ENCODE measurements at regions not wholly inside any gene's neighbourhood (a gene's known extent, or its start where the extent isn't known, plus 50 kb on each side); places are given as distances from the start of the nearest gene placed in this dataset.

DNA sequence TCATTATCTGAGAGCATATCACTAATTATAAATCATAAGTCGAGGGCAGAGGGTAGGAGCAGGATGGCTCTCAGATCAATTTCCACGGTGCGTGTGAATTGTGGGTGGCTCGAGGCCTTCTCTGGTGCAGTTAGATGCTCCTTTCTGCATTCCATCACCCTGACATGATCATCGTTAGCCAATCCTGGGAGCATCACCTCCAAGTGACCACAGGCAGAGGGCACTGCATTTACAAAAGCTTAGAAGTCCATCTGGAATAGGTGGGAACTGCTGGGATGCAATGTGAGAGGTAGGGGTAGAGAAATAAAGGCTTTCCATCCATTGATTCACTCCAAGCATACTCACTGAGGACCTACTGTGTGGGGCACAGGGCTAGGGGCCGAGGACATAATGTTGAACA, 538.2 kb upstream of the TBX3 start:
- H3K4me3 ChIP-seq (ENCODE audit: low read depth, poor library complexity, severe bottlenecking) = no peak overlapping the region
- 88 to 92% methylated on average over 6 of the region's 6 CpGs for WGBS, 2 donors
- intact Hi-C loops (cut with DNase I; ENCODE audit: low total_unique reads) = no loop called here
- no peak for DNase-seq (ENCODE audit: low spot score in 2 of 2)
- TF ChIP-seq, protein P1, sequence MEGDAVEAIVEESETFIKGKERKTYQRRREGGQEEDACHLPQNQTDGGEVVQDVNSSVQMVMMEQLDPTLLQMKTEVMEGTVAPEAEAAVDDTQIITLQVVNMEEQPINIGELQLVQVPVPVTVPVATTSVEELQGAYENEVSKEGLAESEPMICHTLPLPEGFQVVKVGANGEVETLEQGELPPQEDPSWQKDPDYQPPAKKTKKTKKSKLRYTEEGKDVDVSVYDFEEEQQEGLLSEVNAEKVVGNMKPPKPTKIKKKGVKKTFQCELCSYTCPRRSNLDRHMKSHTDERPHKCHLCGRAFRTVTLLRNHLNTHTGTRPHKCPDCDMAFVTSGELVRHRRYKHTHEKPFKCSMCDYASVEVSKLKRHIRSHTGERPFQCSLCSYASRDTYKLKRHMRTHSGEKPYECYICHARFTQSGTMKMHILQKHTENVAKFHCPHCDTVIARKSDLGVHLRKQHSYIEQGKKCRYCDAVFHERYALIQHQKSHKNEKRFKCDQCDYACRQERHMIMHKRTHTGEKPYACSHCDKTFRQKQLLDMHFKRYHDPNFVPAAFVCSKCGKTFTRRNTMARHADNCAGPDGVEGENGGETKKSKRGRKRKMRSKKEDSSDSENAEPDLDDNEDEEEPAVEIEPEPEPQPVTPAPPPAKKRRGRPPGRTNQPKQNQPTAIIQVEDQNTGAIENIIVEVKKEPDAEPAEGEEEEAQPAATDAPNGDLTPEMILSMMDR (IDR thresholded peaks at IDR 0.05) = no peak
- no peak for TF ChIP-seq POLR2A (IDR thresholded peaks at IDR 0.05)

GRCh38 chr12:115216301-115216700, 532.3 kb upstream of the TBX3 start:
- 58 to 65% methylated on average over 5 of the region's 5 CpGs for WGBS, 2 donors
- intact Hi-C loops (cut with DNase I; ENCODE audit: low total_unique reads) = no loop called here
- no peak for DNase-seq (ENCODE audit: low spot score in 2 of 2)
- no peak overlapping the region for H3K4me3 ChIP-seq (ENCODE audit: low read depth, poor library complexity, severe bottlenecking)
- no peak for TF ChIP-seq POLR2A (IDR thresholded peaks at IDR 0.05)
- TF ChIP-seq, protein P1 (IDR thresholded peaks at IDR 0.05) = no peak

- intact Hi-C loops (cut with DNase I; ENCODE audit: low total_unique reads) = no loop called here
- no peak overlapping the region for H3K4me3 ChIP-seq (ENCODE audit: low read depth, poor library complexity, severe bottlenecking)
- DNase-seq (ENCODE audit: low spot score in 2 of 2) = no peak
- TF ChIP-seq, protein P1 (IDR thresholded peaks at IDR 0.05) = no peak
- no peak for TF ChIP-seq POLR2A (IDR thresholded peaks at IDR 0.05)
- WGBS, 2 donors = 69 to 70% methylated on average over 3 of the region's 3 CpGs
Measured at GRCh38 chr12:115215544-115215943, 531.6 kb upstream of the TBX3 start.

GRCh38 chr12:115213538-115214016, 529.6 kb upstream of the TBX3 start:
- no peak for DNase-seq (ENCODE audit: low spot score in 2 of 2)

DNA sequence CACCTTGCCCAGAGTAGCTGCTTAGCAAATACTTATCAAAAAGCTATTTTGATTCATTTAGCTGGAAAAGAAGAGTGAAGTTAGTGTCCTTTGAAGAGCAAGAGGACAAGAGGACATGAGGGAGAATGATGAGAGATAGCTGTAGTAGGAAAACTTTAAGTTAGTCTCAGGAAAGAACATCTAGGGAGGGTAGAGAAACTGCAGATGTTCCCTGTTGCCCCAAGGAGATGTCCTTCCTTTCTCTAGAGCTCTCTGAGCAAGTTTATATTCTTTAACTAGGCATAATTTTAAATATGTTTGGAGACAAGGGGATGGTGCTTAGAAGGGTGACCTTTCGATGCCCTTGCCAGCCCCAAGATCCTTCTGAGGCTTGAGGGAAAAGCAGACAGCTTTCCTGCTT, 529.1 kb upstream of the TBX3 start:
- DNase-seq (ENCODE audit: low spot score in 2 of 2) = no peak
- 80 to 86% methylated on average over 1 of the region's 1 CpG for WGBS, 2 donors
- TF ChIP-seq, protein P1 (IDR thresholded peaks at IDR 0.05) = no peak
- no peak for TF ChIP-seq POLR2A (IDR thresholded peaks at IDR 0.05)
- no peak overlapping the region for H3K4me3 ChIP-seq (ENCODE audit: low read depth, poor library complexity, severe bottlenecking)
- intact Hi-C loops (cut with DNase I; ENCODE audit: low total_unique reads) = no loop called here

More at GRCh38 chr12:115213538-115214016, 529.6 kb upstream of the TBX3 start:
- TF ChIP-seq, protein P1 (IDR thresholded peaks at IDR 0.05) = no peak
- TF ChIP-seq POLR2A (IDR thresholded peaks at IDR 0.05) = no peak
- intact Hi-C loops (cut with DNase I; ENCODE audit: low total_unique reads) = no loop called here
- 34 to 45% methylated on average over 6 of the region's 6 CpGs for WGBS, 2 donors
- no peak overlapping the region for H3K4me3 ChIP-seq (ENCODE audit: low read depth, poor library complexity, severe bottlenecking)

DNA sequence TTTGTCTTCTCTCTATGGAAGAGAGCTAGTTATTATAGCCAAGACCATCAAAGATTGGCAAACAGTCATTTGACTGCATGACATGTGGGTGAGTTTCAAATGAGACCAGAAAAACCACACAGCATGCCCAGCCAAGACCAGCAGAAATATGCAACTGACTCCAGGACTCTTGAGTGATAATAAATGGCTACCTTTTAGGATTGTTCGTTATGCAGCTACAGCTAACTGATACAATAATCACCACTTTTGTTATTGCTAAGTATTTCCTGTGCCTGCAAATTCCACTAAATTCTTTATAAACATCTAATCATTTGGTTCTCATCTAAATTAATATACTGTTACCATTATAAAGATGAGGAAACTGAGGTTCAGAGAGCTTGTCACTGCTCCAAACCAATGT, 528.4 kb upstream of the TBX3 start:
- no peak for TF ChIP-seq POLR2A (IDR thresholded peaks at IDR 0.05)
- TF ChIP-seq, protein P1 (IDR thresholded peaks at IDR 0.05) = no peak
- no peak for DNase-seq (ENCODE audit: low spot score in 2 of 2)
- no peak overlapping the region for H3K4me3 ChIP-seq (ENCODE audit: low read depth, poor library complexity, severe bottlenecking)
- intact Hi-C loops (cut with DNase I; ENCODE audit: low total_unique reads) = no loop called here
- WGBS, 2 donors = 0% methylated on average over 1 of the region's 1 CpG

Data from lower leg skin (tissue), 4 donors.